HG03432 (cell line): ENCODE measurements at regions not wholly inside any gene's neighbourhood (a gene's known extent, or its start where the extent isn't known, plus 50 kb on each side); places are given as distances from the start of the nearest gene placed in this dataset.
A peak's percentile ranks its signal among the peaks of the same experiment; 100 is the strongest.

Experiments used
- ATAC-seq: cut with Tn5 transposase; IDR thresholded peaks from one replicate; pipeline ENCODE4 v1.9.1; 2021; ENCODE audit warnings: mild to moderate bottlenecking, moderate library complexity; ENCODE audit not compliant: unreplicated experiment

DNA sequence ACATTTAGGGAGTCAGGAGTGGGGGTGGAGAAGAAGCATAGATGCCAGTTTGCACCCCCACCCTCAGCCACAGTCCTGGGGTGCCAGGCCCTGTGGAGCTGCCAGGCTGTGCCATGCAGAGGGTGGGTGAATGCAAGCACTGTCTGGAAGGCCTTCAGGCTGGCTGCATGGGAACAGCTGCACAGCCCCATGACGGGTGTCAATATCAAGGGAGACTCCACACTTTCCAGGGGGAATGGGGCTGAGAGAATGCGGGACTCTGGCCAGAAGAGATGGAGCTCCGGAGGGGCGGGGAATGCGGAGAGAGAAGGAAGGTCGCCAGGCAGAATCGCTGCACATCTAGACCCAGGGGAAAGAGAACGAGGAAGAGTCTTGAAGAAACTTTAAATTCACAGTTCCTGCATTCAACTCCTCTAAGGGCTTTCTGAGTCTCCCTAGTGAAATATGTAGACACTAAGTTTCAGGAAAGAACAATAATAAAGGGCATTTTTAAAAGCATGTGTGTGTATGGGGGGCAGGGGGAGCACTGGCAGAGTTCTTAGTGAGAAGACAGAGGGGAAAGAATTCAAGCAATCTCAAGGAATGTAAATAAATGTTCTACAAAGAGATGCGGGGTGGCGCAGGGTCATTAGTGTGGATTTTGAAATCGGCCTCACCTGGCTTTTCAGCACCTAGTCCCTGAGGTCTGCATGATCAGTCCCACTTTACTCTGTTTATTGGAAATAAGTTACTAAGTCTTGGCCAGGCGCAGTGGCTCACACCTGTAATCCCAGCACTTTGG lies 59.1 kb downstream of the BOD1 start:
- ATAC-seq, result no peak

GRCh38 chr5:173556142-173557028 lies 60.1 kb downstream of the BOD1 start:
- ATAC-seq, result no peak

DNA sequence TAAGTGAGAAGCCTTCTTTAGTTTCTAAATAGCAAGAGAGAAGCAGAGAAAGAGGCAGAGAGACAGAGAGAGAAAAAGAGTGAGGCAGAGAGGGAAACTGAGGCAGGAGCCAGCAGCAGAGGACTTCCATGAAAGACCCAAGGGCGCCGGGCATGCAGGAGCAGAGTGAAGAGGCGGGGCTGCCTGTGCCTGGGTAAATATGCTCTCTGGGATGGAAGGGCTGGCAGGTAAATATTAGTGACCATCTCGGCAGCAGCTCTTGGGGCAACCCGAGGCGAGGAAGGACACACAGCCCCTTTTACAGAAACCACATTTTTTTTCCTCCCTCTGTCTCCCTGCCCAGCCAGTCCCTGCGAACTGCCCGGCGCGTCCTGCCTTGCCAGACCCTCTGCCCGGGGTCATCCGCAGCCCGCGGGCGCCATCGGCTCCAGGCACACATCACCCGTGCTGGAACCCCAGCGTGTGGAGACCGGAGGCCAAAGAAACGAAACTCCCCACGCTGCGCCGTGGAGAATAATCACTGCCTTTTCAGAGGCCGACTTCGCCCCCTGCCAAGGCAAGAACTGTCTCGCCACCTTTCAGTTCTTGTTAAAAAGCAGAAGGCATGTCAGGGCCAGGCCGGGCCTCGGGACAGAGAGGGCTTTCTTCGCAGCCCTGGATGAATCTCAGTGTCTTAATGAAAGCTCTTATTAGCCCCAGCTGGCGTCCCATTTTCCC lies 61.3 kb downstream of the BOD1 start:
- no peak for ATAC-seq

DNA sequence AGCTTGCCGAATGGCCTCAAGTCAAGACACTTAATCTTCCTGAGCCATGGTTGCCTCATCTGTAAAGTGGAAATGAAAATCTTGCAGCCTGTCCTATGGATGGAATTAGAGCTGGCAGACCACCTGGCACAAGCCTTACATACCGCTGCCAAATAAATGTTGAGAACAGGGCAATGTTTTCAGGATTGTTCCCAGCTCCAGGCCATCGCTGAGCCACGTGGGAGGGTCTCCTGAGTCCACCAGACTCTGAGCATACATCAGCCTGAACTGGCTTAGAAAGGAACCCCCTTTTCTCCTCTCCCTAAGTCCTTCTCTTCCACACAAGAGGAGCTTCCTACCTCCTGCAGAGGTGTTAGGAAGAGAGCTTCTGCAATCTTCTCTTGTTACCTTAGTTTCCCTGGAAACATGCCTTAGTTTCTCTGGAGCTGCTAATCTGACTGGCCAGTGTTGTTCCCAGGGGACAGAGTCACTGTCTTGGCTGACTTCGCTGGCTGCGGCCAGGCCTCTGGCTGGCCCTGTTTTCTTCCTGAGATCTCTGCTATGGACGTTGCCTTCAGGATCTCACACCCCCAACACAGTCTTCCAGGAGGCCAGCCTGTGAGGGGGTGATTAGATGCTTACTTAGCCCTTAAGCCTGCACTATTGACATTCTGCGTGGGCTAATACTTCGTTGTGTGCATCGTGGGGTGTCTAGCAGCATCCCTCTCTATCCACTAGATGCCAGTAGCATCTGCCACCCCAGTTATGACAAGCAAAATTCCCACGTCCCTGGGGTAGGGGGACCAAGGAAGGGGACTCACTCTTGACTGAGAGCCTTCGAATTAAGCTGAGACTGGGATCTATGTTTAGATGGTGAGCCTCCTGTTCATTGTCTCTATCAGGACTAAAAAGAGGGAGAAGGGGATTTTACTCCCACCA lies 62.2 kb downstream of the BOD1 start:
- no peak for ATAC-seq

DNA sequence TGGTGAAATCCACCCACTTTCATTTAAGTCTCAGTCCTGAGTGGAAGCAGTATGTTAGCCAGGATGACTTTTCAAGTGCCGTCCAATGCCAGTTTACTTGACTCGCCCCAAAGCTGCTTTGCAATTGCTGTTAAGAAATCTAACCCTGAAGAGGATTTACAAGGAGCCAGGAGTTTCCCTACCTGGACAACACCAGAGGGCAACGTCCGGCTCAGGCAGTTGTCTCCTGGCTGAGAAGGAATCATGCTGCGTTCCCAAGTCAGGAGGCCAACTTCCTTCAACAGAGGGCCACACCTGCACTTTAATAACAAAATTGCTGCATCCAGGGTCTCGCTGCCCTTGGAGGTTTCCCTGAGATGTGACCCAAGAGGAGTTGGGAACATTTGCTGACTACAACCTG lies 65.8 kb downstream of the BOD1 start:
- ATAC-seq, result no peak

GRCh38 chr5:173549644-173550043 lies 66.8 kb downstream of the BOD1 start:
- no peak for ATAC-seq

- peak; percentile 89 for ATAC-seq
Observed at GRCh38 chr5:173547579-173547978, 68.9 kb downstream of the BOD1 start.

GRCh38 chr5:173542964-173543363 lies 73.5 kb downstream of the BOD1 start:
- no peak for ATAC-seq

DNA sequence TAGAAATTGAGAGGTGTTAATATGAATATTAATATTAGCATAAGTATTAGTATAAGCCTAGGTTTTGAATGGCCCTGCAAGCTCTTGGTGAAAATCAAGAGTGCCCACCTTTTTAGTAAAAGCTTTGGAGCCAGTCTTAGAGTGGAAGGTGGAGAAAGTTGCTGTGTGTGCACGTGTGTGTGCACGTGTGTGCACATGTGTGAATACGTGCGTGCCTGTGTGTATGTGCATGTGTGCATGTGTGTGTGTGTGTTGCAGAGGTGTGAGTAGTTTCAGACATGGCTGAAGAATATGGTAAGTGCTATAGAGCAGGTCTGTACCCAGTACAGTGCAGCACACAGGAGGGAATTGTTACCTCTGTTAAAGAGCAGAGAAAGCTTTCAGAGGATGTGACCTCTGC lies 74.3 kb downstream of the BOD1 start:
- ATAC-seq, result no peak

- no peak for ATAC-seq
Observed at GRCh38 chr5:173538654-173539053, 77.8 kb downstream of the BOD1 start.

DNA sequence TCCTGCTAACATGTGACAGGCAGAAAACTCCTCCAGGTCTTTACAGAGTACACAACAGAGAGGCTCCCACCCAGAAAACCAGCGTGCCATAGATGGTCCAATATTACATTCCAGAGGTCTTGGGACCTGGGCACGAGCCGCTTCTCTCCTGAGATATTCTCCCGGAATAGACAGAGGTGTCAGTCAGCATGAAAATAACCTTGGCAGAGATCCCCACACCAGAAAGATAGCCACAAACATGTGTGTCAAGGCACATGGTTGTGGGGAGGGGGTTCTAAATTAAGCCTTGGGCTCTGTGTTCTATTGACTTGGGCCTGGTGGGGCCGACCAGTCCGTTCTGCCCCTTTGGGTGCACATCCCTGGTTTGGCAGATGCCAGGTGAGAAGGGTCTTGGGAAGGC lies 78.4 kb downstream of the BOD1 start:
- ATAC-seq, result no peak

- ATAC-seq, result no peak
Observed at GRCh38 chr5:173537228-173537627, 79.2 kb downstream of the BOD1 start.

DNA sequence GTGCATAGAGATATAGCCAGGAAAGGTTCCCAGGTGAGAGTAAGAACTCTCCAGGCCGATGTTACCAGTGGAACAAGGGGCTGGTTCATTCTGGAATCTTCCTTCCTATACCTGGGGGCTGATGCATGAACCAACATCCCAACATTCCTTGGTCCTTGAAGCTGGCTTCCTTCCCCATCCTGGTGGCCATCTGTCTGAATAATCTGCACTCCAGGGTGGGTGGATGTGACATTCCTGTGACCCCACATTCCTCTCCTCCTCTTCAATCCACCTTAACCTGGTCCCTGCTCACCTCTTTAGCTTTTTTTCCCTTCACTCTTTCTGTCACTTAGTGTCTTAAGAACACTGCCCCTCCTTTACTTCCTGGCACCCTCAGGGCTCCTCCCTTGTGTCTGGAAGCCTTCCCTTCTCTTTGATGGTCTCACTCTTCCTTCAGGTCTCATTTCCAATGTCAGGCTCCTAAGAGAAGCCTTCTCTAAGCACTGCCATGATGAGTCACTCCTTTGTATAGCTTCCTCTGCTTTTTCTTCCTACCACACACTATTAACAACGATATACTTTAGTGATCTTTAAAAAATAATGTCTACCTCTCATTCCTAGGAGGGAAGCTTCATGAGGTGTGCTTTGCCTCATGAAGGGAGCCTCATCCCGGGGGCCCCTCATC lies 80.3 kb downstream of the BOD1 start:
- ATAC-seq, result no peak

- no peak for ATAC-seq
Observed at GRCh38 chr5:173535166-173535975, 81.1 kb downstream of the BOD1 start.

GRCh38 chr5:173534664-173535063 lies 81.8 kb downstream of the BOD1 start:
- ATAC-seq, result no peak

DNA sequence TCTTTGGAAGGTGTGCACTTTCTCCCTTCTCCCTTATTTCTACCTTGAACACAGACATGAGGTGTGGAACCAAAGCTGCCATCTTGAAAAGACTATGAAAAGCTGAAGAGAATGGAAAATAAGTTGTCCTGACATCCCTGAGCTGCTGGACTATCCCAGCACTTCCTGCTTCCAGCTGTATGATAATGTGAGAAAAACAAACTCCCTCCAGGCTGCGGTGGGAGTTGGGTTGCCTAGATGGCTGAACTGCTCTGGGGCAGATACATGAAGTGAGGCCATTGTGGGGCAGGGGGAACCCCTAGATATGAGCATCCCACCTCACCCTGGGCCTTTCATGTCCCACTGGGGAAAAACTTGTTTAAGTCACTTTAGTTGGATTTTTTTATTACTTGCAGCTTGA lies 82.4 kb downstream of the BOD1 start:
- ATAC-seq, result no peak

GRCh38 chr5:173532689-173533250 lies 83.7 kb downstream of the BOD1 start:
- no peak for ATAC-seq

DNA sequence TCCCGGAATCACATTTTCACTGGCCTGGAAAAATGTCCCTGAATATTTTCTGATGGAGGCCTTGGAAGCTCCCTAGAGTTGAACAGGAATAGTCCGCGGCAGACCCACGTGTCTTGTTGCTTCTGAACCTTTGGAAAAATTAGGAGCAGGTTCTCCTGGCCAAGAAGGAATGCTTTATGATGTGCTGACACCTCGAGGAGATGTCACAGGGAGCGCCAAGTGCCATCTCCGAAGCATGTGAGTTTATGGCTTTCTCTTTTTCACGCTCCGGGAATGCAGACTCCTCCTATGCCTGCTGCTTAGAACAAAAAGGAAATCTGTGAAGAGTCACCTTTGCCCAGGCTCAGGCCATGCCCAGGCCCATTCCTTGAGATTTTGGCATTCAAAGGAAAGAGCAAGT lies 84.6 kb downstream of the BOD1 start:
- ATAC-seq, result no peak

- no peak for ATAC-seq
Observed at GRCh38 chr5:173530547-173530946, 85.9 kb downstream of the BOD1 start.
